NK-92 (cell line): ENCODE measurements at regions not wholly inside any gene's neighbourhood (a gene's known extent, or its start where the extent isn't known, plus 50 kb on each side); places are given as distances from the start of the nearest gene placed in this dataset.
"Not testable (repeated sequence)": the region's sequence is repeated elsewhere in the genome, so short reads cannot be mapped to it uniquely, and the experiment has no call there.

Experiments used
- DNase-seq: peaks from one replicate; lab custom pipeline; 2025; ENCODE audit not compliant: unreplicated experiment; lab: John Stamatoyannopoulos, UW

DNA sequence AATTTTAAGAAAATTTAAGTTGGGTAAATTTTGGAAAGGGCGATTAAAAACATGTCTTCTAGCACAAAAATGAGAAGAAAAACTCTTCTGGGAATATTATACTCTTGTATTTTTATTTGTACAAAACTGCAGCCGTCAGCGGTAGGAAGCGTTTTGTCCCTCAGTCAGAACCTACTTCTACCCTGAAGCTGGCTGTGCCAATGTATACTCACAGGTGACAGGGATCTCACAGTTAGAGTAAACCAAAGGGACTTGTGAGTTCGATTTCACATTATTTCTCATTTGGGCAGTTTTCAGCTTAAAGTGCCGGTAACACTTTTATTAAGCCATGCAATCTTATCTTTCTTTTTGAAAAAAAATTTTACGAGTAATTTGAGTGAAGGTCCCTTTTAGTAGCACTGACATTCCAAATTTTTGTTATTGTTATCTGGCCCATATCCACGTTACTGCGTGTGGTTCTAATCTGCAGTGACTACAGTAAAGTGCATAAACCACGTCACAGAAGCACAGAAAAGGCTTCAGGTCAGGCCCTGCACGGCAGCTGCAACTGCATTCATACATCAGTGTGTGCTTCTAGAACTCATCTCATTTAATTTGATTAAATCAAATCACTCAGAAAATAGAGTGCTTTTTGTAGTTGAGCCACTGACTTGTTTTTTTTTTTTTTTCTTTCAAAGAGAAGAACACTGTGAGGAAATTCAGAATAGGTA lies 387.3 kb downstream of the LIG4 start:
- DNase-seq, result no peak

DNA sequence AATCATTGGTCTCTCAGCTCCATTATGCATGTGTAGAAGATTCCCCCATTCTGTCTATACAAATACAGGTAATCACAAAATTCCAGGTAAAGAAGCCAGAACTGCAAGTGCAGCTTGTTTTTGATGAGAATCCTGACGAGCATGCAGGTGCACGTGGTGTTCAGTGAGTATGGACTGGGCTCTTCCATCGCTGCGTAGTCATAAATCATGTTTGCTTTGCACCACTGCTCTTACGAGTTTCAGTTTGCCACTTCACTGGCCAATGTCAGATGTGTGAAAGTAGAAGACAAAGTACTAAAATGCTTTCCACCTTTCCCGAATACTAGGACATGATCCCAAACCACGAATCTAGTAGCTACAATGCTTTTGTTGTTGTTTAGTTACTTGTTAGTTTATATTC lies 390.7 kb downstream of the LIG4 start:
- DNase-seq, result no peak

GRCh38 chr13:107822006-107822405 lies 393.3 kb downstream of the LIG4 start:
- DNase-seq, result no peak

GRCh38 chr13:107821492-107821891 lies 393.8 kb downstream of the LIG4 start:
- DNase-seq, result no peak

DNA sequence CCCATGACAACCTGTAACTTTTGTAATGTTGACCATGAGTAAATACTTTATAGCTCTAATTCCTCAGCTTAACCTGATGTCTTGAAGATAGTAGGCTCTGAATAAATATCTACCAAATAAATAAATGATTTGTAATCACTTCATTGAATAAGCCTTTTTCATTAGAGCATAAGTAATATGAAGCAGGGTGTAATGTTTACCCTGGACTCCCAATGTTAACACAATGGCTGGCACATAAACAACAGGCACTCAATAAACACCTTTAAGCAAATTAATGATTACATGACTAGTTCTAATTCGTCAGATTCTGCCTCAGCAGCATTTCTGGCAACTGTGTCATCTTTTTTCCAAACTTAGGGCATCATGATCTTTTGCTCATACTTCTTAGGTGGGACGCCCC lies 396.3 kb downstream of the LIG4 start:
- DNase-seq, result no peak

DNA sequence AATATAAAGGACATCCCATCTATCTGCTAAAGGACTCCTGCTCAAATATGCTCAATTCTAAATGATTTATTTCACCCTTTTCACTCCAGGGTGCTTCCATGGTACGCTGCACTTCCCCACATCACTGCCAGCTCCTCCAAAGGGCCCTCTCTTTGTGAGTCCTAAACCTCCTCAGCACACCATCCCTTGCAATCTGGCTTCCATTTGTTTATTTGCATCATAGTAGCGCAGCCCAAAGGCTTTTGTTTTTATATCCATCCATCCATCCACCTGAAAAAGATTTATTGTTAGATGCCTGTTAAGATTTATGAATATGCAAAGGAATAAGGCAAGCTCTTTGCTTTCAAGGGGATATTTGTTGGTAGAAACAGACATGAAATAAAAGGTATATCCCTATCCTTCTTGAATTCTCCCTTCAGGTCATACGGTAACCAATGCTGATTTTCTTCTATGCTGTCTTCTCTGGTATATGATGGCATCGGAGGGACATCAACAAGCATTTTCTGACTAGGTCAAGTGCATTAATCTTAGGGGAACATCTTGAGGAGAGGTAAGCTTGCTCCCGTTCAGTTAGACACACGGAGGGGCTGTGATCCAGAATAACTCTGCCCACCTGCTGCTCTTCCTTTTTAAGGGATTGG lies 397.6 kb downstream of the LIG4 start:
- no peak for DNase-seq

GRCh38 chr13:107812014-107812412 lies 403.3 kb downstream of the LIG4 start:
- no peak for DNase-seq

- DNase-seq, result no peak
Measured at GRCh38 chr13:107811233-107812013, 403.9 kb downstream of the LIG4 start.

GRCh38 chr13:107809125-107809524 lies 406.2 kb downstream of the LIG4 start:
- DNase-seq, result no peak

DNA sequence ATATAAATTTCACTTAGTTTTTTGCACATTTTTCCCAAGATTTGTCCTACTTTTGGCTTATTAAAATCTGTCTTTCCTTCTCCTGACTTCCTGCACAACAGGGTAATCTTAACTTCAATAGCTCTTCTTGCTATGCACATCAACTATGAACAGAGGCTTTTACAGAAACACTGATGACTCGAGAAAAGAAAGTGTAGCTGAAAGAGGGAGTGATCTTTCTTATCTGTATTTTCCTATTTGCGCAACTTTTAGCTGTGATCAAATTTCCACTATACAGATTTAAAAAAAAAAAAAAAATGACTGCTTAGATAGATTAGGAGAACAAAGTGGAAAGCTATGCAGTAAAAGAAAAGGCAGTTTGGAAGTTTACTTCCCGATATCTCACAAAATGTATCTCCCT lies 406.9 kb downstream of the LIG4 start:
- DNase-seq, result no peak

- DNase-seq, result no peak
Measured at GRCh38 chr13:107807306-107808073, 407.8 kb downstream of the LIG4 start.

DNA sequence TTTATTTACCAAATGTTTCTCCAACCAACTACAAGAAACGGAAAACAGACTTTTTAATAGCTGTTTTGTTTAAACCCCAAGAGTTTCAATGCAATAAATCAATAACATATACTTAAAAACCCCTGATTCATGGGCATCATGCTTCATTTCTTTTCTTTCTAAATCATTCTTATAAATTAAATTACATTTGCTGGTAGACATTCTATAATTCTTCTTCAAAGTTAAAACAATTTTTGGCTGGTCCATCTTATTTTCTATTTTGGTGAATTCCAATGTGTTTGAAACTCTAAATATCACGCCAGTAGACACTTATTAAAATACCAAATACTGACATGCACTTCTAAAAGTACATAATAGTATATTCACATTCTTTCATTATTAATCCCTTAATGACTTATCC lies 408.6 kb downstream of the LIG4 start:
- no peak for DNase-seq

- no peak for DNase-seq
Measured at GRCh38 chr13:107803822-107804495, 411.4 kb downstream of the LIG4 start.

GRCh38 chr13:107801621-107802020 lies 413.7 kb downstream of the LIG4 start:
- DNase-seq, result no peak

DNA sequence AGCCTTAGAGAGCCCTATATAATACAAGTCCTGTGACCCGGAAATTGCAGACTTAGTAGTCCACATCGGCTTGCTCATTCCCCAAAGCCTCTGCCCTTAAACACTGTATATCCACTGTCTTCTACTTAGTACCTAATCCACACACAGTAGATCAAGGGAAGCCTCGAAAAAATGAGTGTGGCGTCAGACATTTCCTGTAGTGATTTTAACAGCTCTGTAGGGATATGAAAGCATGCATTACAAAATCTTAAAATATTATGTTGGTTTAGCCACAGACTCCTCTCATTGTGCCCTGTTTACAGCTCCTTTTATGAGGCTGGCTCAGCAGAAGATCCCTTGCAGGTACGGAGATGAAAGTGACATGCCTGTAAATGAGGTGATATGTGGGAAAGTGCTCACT lies 416.3 kb downstream of the LIG4 start:
- no peak for DNase-seq

DNA sequence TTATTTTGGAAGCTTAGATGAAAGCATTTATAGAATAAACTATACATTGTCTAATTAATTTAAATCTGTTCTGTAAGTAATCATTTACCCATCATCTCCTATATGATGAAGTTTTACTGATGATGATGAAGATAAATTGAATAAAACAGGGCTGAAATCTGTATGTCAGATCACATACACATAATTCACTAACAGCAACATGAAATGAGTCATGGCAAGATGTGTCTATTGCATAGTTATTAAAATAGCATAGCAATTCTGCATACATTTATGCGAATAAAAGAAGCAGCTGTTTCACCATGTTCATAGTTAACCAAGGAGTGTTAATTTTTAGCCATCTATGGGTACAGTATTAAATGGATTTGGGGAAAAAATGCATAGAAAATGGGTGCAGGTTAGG lies 424.9 kb downstream of the LIG4 start:
- no peak for DNase-seq

GRCh38 chr13:107788464-107789165 lies 426.7 kb downstream of the LIG4 start:
- DNase-seq, result no peak

GRCh38 chr13:107782646-107783045 lies 432.7 kb downstream of the LIG4 start:
- DNase-seq, result not testable (repeated sequence)

- DNase-seq, result no peak
Measured at GRCh38 chr13:107778094-107778493, 437.2 kb downstream of the LIG4 start.

DNA sequence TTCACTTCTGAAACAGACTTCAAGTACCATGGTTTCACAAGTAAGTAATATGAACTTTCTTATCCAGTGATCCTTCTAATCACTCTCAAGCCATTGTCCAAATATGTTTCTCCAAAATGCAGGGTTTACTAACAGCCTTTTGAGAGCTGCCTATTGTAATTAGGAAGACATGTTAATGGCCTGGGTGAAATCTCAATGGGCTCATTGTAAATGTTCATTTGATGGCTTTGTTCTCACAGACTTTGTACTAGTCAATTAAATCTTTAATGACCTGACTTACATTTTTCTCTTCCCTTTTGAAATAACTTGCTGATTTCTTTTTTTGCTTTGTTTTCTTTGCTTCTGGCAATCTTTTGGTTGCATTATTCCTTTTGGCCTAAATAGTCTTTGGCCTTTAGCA lies 444.8 kb downstream of the LIG4 start:
- DNase-seq, result no peak
